ENCODE measurements at regions not wholly inside any gene's neighbourhood (a gene's known extent, or its start where the extent isn't known, plus 50 kb on each side); places are given as distances from the start of the nearest gene placed in this dataset.
"Not testable (repeated sequence)": the region's sequence is repeated elsewhere in the genome, so short reads cannot be mapped to it uniquely, and the experiment has no call there.

DNA sequence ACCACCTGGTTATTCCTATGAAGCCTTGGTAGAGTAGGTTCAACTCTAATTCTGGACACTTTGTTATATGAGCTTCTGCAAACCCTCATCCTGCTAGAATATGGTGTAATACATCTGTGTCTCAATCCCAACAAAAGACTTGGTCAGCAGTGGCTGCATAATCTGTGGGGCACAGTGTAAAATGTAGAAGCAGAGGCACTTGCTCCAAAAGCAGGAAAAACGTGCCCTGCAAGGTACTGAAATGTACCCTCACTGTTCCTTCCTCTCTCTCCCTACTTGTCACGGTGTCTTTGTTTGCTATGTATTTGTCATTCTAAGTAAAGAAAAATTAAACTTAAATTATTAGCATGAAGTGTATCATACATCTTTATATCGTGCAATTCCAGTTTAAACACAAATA lies 267.9 kb downstream of the BCL11B start:
- DNase-seq (ENCODE audit: low spot score) = no peak

DNA sequence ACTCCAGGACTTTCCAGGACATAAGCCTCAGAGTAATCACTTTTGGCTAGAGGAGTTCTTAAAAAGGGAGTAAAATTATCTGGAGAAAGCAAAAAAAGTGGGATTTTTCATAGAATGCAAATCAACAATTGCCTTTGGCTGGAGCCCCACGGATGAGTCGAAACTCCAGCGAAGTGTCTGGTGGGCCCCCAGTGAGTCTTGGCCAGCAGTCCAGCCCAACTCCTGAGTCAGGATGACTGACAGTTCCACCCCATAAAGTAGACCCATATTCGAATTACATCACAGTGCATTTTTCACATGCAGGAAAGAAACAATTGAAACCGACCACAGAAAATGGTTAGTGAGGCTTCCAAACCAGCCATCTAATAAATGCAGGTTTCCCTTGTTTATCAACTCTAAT lies 265.7 kb downstream of the BCL11B start:
- DNase-seq (ENCODE audit: low spot score) = no peak

DNA sequence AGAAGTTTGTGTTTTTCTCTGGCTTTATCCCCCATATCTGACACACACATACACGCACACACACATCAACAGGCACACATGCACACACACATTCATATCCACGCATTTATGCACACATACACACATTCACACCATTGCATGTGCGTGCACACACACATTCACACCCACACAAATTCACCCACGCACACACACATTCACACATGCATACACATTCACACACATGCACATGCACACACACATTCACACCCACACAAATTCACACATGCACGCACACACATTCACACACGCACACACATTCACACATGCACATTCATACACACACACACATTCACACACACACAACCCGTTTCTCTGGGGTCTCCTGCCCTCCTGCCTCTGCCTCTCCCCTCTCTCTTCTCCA lies 264.2 kb downstream of the BCL11B start:
- DNase-seq (ENCODE audit: low spot score) = no peak

DNA sequence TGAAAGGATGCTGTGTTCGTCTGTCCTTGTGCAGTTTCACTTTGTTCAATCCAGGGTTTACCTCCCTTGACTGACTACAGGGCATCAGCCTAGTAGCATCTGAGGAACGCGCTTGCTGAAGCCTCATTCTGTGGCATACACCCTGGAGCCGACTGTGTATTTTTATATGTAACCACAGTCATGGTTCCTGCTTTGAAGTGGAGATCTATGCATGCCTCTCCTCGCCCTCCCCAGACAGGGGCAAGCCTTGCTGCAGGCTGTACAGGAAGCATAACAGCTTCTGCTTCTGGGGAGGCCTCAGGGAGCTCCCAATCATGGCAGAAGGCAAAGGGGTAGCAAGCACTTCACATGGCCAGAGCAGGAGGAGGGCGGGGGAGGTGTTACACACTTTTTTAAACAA lies 262.1 kb downstream of the BCL11B start:
- DNase-seq (ENCODE audit: low spot score) = no peak

DNA sequence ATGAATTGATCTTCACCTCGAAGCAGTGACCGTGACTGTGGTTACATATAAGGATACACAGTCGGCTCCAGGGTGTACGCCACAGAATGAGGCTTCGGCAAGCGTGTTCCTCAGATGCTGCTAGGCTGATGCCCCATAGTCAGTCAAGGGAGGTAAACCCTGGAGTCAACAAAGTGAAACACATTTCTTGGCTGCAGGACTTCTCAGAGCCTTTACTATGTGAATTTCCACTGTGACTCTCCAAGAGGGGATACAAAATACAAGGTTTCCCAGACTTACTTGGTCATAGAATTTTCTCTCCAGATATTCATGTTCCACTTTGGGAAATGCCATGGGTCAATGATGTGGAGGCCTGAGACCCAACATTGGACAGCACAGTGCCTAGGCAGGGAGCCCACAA lies 260.6 kb downstream of the BCL11B start:
- DNase-seq (ENCODE audit: low spot score) = no peak

DNA sequence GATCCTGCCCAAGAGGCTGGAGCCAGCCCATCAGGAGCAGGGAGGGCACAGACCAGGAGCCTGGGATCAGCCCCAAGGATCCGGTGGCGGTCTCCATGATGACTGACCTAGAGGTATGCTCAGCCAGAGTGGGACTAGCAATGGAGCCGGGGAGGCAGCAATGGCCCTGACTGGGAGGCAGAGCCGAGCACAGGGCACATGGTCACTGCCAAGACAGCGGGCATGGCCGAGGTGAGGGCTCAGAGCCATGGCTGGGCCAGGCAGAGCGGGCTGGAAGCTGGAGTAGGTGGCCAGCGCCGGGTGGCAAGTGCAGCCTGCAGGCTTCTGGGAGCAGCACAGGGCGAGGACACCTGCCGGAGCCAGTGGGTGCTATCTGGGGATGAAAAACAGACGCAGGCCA lies 259.3 kb downstream of the BCL11B start:
- DNase-seq (ENCODE audit: low spot score) = no peak

DNA sequence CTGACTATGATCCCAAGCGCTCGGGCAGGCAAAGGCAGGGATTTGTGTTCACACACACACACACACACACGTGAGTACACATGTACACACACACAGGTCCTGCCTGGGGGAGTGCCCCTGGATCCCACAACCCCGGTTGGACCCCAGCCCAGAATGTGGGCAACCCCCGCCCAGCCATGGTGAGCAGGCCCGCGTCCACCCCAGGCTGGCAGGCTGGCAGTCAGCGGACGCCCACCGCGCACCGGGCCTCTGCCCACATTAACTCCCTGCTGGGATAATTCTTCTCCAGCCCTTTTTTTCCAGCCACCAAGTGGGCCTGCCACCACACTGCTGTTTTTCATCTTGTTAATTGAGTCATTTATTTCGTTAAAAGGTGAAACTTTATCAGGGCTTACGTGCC lies 256.2 kb downstream of the BCL11B start:
- DNase-seq (ENCODE audit: low spot score) = no peak

DNA sequence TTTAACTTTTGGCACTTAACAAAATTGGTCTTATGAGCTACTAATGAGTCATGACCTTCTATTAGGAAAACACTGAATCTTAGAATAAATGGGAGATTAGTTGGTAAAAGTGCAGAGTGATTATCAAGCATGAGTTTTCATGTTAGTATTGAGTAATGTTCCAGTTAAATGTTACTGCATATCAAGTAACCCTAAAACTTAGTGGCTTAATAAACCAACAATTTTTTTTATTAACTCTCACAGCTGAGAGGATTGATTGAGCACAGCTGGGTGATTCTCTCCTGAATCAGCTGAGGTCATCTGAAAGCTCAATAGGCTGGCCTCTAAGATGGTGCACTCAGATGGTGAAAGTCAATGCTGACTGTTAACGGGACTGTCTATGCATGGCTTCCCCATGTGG lies 248.6 kb downstream of the BCL11B start:
- DNase-seq (ENCODE audit: low spot score) = no peak

DNA sequence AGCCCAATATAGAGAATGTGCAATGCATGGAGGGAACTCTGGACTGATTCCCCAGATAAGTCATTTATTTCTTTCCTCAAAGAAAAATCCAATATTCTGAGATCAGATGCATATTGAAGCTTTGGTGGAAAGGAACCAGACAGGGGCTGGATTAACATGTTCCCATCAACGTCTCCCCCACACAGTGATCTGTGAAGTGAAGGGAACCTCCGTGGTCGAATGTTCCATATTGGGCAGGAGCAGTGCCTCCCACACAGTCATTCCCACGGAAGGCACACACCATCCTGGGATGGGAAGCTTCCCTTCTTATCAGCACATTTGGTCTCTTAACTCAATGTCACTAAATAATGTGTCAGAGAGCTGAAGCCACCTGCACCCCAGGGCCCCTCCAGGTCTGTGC lies 247.1 kb downstream of the BCL11B start:
- no peak for DNase-seq (ENCODE audit: low spot score)

DNA sequence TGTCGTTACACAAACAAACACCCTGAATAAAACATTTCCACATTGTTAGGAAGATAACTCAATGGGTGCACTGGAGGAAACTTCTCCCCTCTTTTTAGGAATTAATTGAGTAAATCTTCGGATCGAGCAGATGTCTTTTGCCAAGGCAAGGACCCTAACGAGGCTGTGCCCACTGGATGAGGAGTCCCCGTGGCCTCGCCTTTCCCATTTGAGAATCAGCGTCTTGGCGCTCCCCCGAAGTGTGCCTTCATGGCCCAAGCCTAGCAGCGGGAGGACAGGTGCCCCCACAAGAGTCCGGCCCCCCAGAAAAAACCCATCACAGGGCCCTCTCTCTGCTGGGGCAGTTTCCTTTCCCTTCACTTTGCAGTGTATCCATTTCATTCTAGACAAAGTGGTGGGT lies 246.6 kb downstream of the BCL11B start:
- DNase-seq (ENCODE audit: low spot score) = no peak

DNA sequence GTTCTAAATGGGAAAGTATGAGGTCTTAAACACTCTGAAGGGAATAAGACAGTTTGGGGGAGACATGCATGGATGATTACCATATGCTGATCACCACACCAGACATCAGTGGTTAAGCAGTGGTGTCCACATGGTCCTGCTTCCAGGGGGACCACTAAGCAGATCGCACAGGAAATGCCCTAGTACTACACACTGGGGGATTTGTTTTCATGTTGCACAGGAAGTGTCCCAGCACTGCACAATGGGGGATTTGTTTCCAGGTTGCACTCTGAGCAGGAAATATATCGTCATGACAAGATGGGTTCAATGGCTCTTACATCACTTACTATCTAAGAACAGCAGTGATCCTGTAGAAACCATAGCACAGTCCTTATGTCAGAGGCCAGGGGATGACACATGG lies 245.5 kb downstream of the BCL11B start:
- DNase-seq (ENCODE audit: low spot score) = no peak

DNA sequence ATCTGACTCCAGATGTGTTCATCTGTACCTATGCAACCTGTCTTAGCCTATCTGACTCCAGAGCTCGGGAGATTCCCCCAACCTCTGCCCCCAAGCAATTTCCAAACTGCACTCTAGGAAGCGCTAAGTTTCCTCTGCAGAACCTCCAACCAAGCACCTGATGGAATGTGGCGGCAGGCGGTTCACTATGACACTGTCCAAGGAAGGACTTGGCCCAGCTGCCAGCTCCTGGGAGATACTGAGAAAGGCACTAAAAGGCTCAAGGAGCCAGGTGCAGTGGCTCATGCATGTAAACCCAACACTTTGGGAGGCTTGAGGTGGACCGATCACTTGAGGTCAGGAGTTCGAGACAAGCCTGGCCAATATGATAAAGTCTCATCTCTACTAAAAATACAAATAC lies 244.0 kb downstream of the BCL11B start:
- DNase-seq (ENCODE audit: low spot score) = no peak

DNA sequence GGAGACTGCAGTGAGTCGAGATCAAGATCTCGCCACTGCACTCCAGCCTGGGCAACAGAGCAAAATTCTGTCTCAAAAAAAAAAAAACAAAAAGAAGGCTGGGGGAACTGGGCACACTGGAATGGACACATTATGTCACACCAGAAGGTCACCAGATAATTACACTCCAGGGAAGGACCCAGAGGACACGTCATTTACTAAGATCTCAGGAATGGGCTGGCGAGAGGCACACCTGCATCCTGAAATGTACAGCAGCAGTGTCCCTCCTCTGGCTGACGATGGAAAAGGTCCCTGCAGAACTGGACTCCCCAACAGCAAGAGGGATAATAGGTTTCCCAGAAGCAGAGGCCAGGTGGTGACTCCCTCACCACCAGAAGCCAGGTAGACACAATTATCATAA lies 243.5 kb downstream of the BCL11B start:
- DNase-seq (ENCODE audit: low spot score) = no peak

DNA sequence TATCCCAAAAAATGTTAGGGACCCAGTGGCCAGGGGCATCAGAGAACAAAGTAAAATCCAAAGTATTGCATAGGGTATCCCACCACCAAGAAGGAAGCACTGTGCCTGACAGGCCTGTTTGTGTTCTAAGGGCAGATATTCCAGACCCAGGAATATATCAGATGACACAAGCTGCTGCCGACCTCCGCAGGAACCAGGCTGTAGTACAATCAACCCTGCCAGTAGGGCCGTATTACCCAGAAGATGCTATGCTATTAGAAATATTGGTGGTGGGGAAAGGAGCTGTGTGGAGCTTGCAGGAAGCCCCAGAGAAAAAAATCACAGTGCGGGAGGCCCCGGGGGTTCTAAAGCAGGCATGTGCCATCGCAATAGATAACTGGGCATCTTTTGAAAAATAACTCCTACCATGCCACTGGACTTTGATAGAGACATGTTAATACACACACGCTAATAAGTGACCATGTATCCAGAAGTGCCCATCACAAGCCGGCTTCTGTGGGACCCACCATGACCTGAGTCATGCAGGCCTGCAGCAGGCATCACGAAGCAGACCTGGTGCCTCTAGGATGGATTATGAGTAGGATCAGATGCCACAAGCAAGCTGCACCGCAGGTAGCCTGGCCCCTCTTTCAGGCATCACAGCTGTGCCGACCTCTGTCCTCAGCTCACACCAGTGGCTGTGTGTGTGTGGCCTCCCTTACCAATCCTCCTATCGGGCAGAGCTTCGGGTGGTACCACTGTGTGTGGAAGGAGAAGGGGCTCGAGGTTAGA lies 242.7 kb downstream of the BCL11B start:
- no peak for DNase-seq (ENCODE audit: low spot score)

DNA sequence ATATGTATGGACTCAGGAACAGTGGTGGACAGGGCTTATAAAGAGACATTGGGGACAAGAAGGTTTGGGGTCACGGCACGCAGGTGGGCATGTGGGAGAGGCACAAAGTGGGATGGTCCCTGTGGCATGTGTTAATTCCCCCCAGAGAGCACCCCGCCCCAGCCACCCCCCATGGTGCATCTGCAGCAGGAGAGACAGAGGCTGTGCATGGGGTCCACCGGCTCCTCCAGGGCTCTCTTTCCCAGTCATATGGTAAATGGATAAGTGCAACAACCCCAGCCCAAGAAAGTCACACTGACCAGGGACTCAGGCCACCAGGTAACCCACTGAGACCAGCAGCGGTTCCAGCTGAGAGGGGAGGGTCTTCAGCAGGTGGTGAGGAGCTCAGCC lies 242.1 kb downstream of the BCL11B start:
- no peak for DNase-seq (ENCODE audit: low spot score)

DNA sequence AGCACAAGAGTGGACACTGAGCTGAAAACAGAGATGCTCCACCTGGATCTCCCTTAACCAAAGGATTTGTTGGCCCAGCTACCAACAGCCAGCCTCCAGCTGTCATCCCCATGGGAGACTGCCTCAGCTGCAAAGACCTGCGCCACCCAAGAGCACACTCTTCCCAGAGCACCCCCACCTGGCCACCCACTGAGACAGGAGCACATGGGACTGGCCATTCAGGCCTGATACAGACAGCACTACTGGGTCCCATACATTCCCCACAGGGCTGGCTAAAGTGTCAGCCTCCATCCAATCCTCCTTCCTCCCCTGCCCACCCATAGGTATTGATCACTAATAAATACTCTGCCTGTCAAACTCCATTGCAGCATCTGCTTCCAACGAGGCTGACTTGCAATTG lies 241.5 kb downstream of the BCL11B start:
- no peak for DNase-seq (ENCODE audit: low spot score)

DNA sequence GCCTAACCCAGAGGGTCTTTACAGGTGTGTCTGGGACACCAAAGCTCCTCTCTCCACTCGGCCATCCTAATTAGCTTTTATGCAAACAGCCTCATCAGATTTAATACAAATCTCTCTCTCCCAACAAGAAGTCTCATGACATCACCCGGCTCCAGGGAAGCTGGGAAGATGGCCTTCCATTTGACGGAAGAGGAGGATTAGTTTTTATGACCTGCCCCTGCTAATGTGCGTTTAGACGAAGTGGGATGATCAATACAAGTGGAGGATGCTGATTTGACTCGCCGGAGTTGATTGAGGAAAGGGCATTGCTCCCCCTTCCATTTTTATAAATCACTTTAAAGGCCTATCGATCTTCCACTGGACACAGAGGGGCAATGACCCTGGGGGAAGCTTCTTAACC lies 239.2 kb downstream of the BCL11B start:
- DNase-seq (ENCODE audit: low spot score) = no peak

DNA sequence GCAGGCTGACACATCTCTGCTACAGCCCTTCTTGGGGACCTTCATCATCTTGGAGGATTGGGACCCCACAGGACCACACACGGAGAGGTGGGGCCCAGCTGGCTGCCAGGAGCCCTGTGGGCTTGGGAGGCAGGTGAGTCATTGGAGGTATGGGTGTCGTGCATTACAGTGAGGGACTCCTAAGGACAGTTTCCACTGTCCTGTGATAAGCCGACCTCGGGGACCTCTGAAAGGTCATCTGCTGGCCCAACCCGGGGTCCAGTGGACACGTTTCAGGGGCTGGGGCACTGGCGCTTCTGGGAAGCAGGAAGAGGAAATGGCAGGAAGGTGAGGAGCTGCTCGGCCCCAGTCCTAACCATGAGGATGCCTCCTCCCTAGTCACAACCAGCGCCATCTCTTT lies 238.0 kb downstream of the BCL11B start:
- DNase-seq (ENCODE audit: low spot score) = no peak

DNA sequence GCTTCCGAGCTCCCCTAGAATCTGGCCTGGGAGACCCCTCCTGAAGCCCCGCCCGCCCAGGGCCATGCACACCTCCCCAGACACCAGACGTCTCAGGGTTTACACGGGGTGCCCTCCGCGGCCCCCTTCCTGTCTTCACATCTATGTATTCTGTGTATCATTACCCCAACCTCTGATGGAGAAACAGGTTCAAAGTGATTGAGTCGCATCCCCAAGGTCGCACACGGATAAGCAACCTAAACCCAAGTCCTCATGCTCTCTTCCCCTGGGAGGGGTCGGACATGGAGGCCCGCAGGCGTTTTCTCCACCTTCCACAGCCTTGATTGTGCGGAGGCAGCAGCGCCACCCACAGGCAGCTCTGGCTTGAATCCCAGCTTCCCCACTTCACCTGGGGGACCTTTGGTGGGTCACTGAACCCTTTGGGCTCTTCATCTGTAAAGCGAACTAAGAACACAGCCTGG lies 237.3 kb downstream of the BCL11B start:
- no peak for DNase-seq (ENCODE audit: low spot score)

DNA sequence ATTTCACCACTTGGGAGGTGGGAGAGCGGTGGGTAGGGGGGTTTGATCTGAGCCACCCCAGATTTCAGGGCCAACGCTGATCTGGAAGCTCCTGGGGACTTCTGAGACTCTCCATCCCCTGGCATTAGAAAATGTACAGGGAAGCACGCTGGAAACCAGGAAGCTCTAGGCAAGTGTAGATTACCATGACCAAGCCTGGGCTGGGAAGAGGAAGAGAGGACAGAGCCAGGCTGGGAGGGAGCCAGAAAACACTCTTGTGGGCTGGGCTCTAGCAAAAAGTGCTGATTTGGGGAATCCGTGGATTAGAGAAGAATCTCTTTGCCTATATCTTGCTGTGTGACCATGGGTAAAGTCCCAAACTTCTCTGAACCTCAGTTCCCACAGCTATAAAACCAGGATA lies 236.7 kb downstream of the BCL11B start:
- DNase-seq (ENCODE audit: low spot score) = peak; percentile 35

DNA sequence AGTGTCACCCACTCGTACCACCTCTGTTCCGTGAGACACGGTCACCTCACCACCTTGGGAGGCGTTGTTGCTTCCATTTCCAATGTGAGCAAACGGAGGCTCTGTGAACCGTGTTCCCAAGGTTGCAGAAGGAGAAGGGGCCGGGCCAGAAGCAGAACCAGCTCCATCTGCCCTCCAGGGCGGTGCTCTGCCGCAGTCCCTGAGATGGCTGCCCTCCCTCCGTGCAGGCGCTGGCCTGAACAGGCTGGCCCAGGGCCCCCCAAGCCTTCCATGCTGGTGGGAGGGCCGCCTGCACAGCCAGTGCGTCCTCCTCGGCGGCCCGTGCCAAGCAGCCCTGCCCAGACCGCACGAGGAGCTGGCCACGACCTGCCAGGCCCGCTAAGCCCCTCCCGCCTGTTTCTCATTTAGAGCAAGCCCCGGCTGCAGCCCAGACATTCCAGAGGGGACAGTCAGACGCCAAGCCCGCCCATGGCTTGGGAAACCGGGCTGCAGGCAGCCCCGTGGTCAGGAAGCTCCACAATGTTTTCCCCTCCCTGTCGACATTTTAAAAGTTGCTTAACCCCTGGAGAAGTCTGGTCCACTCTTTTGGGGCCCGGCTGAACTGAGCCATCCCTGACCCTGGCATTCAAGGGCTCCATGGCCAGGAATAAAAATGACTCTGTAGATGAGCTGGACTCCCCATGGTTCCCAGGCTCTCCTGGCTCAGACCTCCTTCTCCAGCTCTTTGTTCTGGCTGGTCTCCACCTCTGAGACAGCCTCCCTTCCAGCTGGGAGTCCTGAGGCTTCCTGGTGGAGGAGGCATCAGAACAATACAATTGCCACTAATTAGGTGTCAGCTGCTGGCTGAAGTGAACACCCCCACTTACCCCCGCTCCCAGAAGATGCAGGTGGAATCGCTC lies 236.0 kb downstream of the BCL11B start:
- no peak for DNase-seq (ENCODE audit: low spot score)

DNA sequence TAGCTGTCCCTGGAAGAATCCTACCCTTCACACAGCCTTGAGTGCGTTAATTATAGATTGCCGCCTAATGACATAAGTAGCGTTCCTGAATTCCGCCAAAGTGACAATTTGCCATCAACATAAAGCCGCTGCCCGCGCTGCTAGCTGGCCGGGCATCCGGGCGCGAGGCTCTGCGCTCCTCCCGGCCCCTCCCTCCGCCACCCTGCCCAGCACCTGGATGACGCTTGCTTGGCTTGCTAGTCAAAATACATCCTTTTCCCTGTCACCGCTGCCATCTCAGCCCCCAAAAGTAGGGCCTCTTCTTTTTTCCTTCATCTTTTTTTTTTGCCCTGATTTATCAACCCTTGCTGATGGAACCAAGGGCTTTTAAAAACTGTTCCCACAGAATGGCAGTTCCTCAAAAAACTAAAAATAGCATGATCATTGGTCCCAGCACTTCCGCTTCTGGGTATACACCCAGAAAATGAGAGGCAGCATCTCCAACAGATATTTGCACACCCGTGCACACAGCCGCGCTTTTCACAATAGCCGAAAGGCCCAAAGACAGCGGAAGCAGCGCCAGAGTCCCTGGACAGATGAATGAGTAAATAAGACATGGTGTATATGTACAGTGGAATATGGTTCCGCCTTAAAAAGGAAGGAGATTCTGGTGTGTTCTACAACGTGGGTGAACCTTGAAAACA lies 235.2 kb downstream of the BCL11B start:
- DNase-seq (ENCODE audit: low spot score) = no peak

DNA sequence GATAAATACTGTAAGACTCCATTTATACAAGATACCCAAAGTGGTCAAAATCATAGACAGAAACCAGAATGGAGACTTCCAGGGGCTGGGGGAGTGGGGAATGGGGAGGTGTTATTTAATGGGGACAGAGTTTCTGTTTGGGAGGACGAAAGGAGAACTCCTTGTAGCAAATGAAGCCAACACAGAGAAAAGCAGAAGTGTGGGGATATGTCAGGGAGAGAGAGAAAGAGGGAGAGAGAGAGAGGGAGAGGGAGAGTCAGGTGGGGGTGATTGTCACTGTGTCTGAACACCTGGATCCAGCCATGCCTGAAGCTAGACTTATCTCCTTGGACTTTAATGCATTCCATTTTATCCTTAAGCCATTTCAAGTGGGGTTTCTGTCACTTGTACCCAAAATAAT lies 234.7 kb downstream of the BCL11B start:
- not testable (repeated sequence) for DNase-seq (ENCODE audit: low spot score)
